ENCODE measurements at regions not wholly inside any gene's neighbourhood (a gene's known extent, or its start where the extent isn't known, plus 50 kb on each side); places are given as distances from the start of the nearest gene placed in this dataset.

DNA sequence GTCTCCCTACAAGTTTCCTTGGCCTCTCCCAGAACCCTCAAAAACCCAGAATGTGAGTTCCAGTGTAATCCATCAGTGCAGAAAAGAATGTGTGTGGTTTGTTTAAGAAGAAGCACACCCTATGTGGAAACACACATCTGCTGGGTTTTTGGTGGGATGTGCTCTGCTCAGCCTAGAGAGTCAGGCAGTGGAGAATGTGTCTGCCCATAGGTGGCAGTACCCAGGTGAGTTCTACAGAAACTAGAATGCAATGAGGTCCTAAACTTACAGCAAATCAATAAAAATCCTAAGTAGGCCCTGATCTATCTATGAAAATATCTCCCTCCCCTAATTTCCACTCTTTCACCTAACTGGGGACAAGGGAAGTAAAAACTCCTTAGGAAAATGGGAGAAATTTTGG lies 437.3 kb downstream of the DHX35 start:
- Histone ChIP-seq H3K4me3 (ENCODE audit: low read depth, low read length) (no peak overlapping the region), H3K27me3 (ENCODE audit: control insufficient read depth, insufficient read depth, low read length) (no peaks in the 10 kb centered on the region), H3K36me3 (ENCODE audit: control insufficient read depth, insufficient read depth, low read length) (no peaks in the 10 kb centered on the region)
- DNase-seq (ENCODE audit: low read depth): no peak
- TF ChIP-seq, protein P1, sequence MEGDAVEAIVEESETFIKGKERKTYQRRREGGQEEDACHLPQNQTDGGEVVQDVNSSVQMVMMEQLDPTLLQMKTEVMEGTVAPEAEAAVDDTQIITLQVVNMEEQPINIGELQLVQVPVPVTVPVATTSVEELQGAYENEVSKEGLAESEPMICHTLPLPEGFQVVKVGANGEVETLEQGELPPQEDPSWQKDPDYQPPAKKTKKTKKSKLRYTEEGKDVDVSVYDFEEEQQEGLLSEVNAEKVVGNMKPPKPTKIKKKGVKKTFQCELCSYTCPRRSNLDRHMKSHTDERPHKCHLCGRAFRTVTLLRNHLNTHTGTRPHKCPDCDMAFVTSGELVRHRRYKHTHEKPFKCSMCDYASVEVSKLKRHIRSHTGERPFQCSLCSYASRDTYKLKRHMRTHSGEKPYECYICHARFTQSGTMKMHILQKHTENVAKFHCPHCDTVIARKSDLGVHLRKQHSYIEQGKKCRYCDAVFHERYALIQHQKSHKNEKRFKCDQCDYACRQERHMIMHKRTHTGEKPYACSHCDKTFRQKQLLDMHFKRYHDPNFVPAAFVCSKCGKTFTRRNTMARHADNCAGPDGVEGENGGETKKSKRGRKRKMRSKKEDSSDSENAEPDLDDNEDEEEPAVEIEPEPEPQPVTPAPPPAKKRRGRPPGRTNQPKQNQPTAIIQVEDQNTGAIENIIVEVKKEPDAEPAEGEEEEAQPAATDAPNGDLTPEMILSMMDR (IDR thresholded peaks at IDR 0.05; ENCODE audit: insufficient read depth, low read length, poor library complexity, severe bottlenecking): no peak

DNA sequence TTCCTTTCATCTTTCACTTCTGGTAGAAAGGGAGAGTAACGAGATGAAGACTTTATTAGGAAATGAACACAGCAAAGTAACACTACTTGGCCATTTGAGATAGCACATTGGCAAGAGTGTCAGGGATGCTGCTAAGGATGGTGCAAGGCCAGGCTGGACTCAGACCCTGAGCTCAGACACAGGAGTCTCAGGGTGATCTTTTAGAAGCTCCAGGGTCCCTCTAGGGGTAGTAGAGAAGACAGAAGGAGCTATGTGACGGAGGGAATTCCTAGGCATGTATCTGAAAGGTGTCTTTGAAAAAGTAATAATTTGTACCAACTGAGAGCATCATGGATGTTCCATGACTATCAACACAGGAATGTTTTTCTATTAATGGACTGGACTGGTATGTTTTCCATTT lies 436.5 kb downstream of the DHX35 start:
- DNase-seq (ENCODE audit: low read depth): no peak
- no peak overlapping the region for H3K4me3 ChIP-seq (ENCODE audit: low read depth, low read length)
- no peaks in the 10 kb centered on the region for H3K27me3 ChIP-seq (ENCODE audit: control insufficient read depth, insufficient read depth, low read length)
- TF ChIP-seq, protein P1 (IDR thresholded peaks at IDR 0.05; ENCODE audit: insufficient read depth, low read length, poor library complexity, severe bottlenecking): no peak
- H3K36me3 ChIP-seq (ENCODE audit: control insufficient read depth, insufficient read depth, low read length): no peaks in the 10 kb centered on the region

DNA sequence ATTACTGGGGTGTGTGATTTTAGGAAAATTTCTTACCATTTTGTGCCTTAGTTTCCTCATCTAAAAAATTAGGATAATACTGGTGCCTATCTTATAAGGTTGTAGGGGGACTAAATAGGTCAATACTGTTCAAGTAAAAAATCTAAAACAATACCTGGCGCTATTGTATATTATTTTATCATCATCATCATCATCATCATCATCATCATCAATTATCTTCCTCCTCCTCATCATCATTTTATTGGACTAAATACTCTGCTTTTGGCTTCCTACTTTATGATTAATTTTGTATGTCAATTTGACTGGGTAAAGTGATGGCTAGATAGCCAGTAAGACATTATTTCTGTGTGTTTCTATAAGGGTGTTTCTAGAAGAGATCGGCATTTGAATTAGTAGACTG lies 435.5 kb downstream of the DHX35 start:
- TF ChIP-seq, protein P1 (IDR thresholded peaks at IDR 0.05; ENCODE audit: insufficient read depth, low read length, poor library complexity, severe bottlenecking): no peak
- H3K27me3 ChIP-seq (ENCODE audit: control insufficient read depth, insufficient read depth, low read length): no peaks in the 10 kb centered on the region
- no peak overlapping the region for H3K4me3 ChIP-seq (ENCODE audit: low read depth, low read length)
- H3K36me3 ChIP-seq (ENCODE audit: control insufficient read depth, insufficient read depth, low read length): no peaks in the 10 kb centered on the region
- DNase-seq (ENCODE audit: low read depth): no peak

DNA sequence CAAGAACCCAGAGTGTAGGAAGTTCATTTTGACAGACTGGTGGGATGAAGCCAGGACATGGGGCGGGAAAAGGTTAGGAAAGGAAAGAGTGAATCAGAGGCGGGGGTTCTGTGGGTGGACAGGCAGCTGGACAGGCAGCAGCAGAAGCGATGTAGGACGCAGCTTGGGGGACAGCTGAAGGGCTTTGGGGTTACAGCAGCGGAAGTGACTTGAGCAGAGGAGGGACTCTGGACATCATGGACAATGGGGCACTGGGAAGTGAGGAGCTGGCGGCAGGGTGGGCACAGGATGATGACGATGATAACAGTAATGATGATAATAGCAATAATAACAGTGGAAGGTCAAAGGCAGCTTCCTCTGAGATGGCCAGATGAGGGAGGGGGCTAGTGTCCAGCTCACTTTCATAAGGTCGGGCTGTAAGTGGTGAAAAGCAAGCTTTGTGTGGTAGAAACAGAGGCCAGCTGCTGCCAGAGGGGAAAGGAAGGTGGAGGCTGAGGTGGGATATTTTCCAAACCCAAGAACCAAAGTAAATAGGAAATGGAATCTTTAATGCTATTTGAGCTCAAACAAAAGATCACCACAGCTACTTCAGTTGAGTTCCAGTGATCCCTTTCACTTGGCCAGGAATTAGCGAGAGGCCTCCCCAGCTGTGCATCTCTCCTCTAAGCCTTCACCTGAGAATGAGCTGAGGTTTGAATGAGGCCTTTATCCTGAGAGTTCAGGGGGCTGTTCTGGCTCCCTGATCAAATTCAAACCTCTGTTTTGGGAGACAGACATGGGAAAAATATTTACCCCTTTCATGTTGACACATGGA lies 433.5 kb downstream of the DHX35 start:
- TF ChIP-seq, protein P1 (IDR thresholded peaks at IDR 0.05; ENCODE audit: insufficient read depth, low read length, poor library complexity, severe bottlenecking): no peak
- no peak for DNase-seq (ENCODE audit: low read depth)
- no peaks in the 10 kb centered on the region for H3K36me3 ChIP-seq (ENCODE audit: control insufficient read depth, insufficient read depth, low read length)
- no peak overlapping the region for H3K4me3 ChIP-seq (ENCODE audit: low read depth, low read length)
- no peaks in the 10 kb centered on the region for H3K27me3 ChIP-seq (ENCODE audit: control insufficient read depth, insufficient read depth, low read length)

DNA sequence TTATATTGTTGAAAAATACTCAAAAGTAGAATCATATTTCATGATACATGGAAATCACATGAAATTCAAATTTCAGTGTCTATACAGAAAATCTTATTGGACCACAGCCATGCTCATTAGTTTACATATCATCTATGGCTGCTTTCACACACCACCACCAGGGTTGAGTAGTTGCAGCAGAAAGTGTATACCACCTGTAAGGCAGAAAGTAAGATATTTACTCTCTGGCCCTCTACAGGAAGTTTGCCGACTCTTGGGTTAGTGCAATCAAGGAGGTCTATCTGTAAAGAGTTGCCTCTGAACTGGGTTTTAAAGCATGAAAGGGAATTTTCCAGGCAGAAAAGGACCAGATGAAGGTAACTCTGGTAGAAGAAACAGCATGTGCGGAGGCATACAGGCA lies 432.3 kb downstream of the DHX35 start:
- DNase-seq (ENCODE audit: low read depth): no peak
- TF ChIP-seq, protein P1 (IDR thresholded peaks at IDR 0.05; ENCODE audit: insufficient read depth, low read length, poor library complexity, severe bottlenecking): no peak
- Histone ChIP-seq H3K4me3 (ENCODE audit: low read depth, low read length) (no peak overlapping the region), H3K27me3 (ENCODE audit: control insufficient read depth, insufficient read depth, low read length) (no peaks in the 10 kb centered on the region), H3K36me3 (ENCODE audit: control insufficient read depth, insufficient read depth, low read length) (no peaks in the 10 kb centered on the region)

DNA sequence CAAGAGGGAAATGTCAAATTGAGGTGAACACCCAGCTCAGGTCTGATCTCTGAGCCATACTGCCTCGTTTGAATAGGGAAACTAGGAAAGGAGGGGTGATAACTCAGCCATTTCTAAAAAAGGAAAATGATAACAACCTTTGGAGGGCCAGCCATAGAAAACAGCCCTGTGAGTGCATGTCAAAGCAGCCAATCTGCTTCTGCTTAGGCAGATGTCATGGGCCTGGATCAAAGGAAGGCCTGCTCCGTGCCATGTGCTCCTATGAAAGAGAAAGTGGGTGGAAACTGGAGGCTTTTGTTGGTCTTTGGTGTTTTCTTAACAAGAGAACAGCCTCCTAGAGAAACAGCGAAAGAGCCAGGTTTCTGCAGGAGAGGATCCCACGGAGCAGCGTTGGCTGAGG lies 428.0 kb downstream of the DHX35 start:
- no peak for DNase-seq (ENCODE audit: low read depth)
- no peak overlapping the region for H3K4me3 ChIP-seq (ENCODE audit: low read depth, low read length)
- TF ChIP-seq, protein P1 (IDR thresholded peaks at IDR 0.05; ENCODE audit: insufficient read depth, low read length, poor library complexity, severe bottlenecking): no peak
- no peaks in the 10 kb centered on the region for H3K36me3 ChIP-seq (ENCODE audit: control insufficient read depth, insufficient read depth, low read length)
- no peaks in the 10 kb centered on the region for H3K27me3 ChIP-seq (ENCODE audit: control insufficient read depth, insufficient read depth, low read length)

All from kidney epithelial cell (primary cell).